ENCODE measurements at regions not wholly inside any gene's neighbourhood (a gene's known extent, or its start where the extent isn't known, plus 50 kb on each side); places are given as distances from the start of the nearest gene placed in this dataset.

GRCh38 chr20:19018881-19019280 lies 193.6 kb upstream of the SLC24A3 start:
- RAD21 ChIA-PET (ENCODE audit: low non-redundant PET in 1 of 2, low total read pairs in 2 of 2, uncharacterized antibody in 2 of 2, unreplicated experiment in 2 of 2): no interaction called here
- Histone ChIP-seq H3K27me3 (ENCODE audit: insufficient read depth, low read length) (no peaks in the 10 kb centered on the region), H3K4me1 (ENCODE audit: control insufficient read depth in 1 of 2, insufficient read depth in 2 of 2, low read length in 2 of 2) (no peaks in the 10 kb centered on the region), H3K9me3 (ENCODE audit: control insufficient read depth in 1 of 2, insufficient read depth in 1 of 2, low read depth in 1 of 2, low read length in 2 of 2) (no peaks in the 10 kb centered on the region), H3K4me2 (ENCODE audit: low read length) (no peak overlapping the region), H3K4me3 (replicated peaks in 1 of 2; ENCODE audit: low read depth in 1 of 2, low read length in 2 of 2) (no peak overlapping the region), H3K36me3 (ENCODE audit: control insufficient read depth in 1 of 2, insufficient read depth in 2 of 2, low read length in 2 of 2) (no peaks in the 10 kb centered on the region), H2AFZ (ENCODE audit: low read depth, low read length, poor library complexity, severe bottlenecking) (no peak overlapping the region), H3K27ac (ENCODE audit: low read depth, low read length) (no peak overlapping the region), H3K79me2 (ENCODE audit: insufficient read depth, low read length) (no peaks in the 10 kb centered on the region), H4K20me1 (ENCODE audit: insufficient read depth) (no peaks in the 10 kb centered on the region), H3K9ac (ENCODE audit: low read length) (no peak overlapping the region), H3K9me2 (ENCODE audit: insufficient read depth) (no peaks in the 10 kb centered on the region)
- BruUV-seq (replicated peaks): no TSS peak
- POLR2A ChIA-PET: no interaction called here
- no peak for DNase-seq (ENCODE audit: low read depth, low spot score)
- CTCF ChIA-PET: no interaction called here
- intact Hi-C loops (cut with micrococcal nuclease): no loop called here
- no peak for TF ChIP-seq SRF (IDR thresholded peaks at IDR 0.05; ENCODE audit: low read depth)
- no peak for TF ChIP-seq CTCF (IDR thresholded peaks at IDR 0.05 in 2 of 3, conservative IDR thresholded peaks at IDR 0.05 in 1 of 3; ENCODE audit: borderline replicate concordance in 1 of 3, insufficient read depth in 1 of 3, low read depth in 2 of 3, low read length in 2 of 3)
- no peak for TF ChIP-seq ATF3 (IDR thresholded peaks at IDR 0.05)
- no peak for TF ChIP-seq SIN3A (IDR thresholded peaks at IDR 0.05; ENCODE audit: low read depth)
- no peak for TF ChIP-seq ELF1 (IDR thresholded peaks at IDR 0.05; ENCODE audit: borderline replicate concordance, low read depth)
- TF ChIP-seq EZH2 (IDR thresholded peaks at IDR 0.05): no peak
- TF ChIP-seq RAD21 (IDR thresholded peaks at IDR 0.05; ENCODE audit: low read depth): no peak
- no peak for TF ChIP-seq TCF7L2 (IDR thresholded peaks at IDR 0.05; ENCODE audit: borderline replicate concordance, extremely low read depth, insufficient read depth, insufficient read length)
- no peak for TF ChIP-seq POLR2A (IDR thresholded peaks at IDR 0.05; ENCODE audit: borderline replicate concordance, extremely low read depth, insufficient read depth, insufficient read length)
- TF ChIP-seq YY1 (IDR thresholded peaks at IDR 0.05; ENCODE audit: extremely low read depth, insufficient replicate concordance, low read depth, low read length): no peak
- no peak for TF ChIP-seq CEBPB (IDR thresholded peaks at IDR 0.05; ENCODE audit: low read depth)
- no peak for TF ChIP-seq EGR1 (IDR thresholded peaks at IDR 0.05; ENCODE audit: low read depth)
- no peak for TF ChIP-seq MAX (IDR thresholded peaks at IDR 0.05)
- no peak for TF ChIP-seq REST (IDR thresholded peaks at IDR 0.05; ENCODE audit: low read depth)
- no peak for TF ChIP-seq ZFX (IDR thresholded peaks at IDR 0.05)
- TF ChIP-seq CBX3 (IDR thresholded peaks at IDR 0.05; ENCODE audit: low read depth): no peak
- no peak for TF ChIP-seq EZH2phosphoT487 (IDR thresholded peaks at IDR 0.05; ENCODE audit: borderline replicate concordance)
- TF ChIP-seq ZNF274 (IDR thresholded peaks at IDR 0.05; ENCODE audit: low read depth, low read length): no peak
- no peak for TF ChIP-seq FOSL1 (IDR thresholded peaks at IDR 0.05; ENCODE audit: low read depth)
- no peak for TF ChIP-seq ZBTB33 (IDR thresholded peaks at IDR 0.05; ENCODE audit: extremely low read depth, insufficient replicate concordance, low read length)
- ATAC-seq: no peak
